NB4 (cell line): ENCODE measurements at regions not wholly inside any gene's neighbourhood (a gene's known extent, or its start where the extent isn't known, plus 50 kb on each side); places are given as distances from the start of the nearest gene placed in this dataset.

Source experiments
- CTCF ChIP-seq: IDR thresholded peaks from one replicate; pipeline ENCODE4 v1.5.1; 2012; ENCODE audit warnings: low read depth, low read length
- MYC ChIP-seq: IDR thresholded peaks from 2 replicates; pipeline ENCODE4 v1.6.1; 2011; ENCODE audit warnings: low read depth, low read length
- POLR2A ChIP-seq: IDR thresholded peaks from 2 replicates; pipeline ENCODE4 v1.6.1; 2011; ENCODE audit warnings: mild to moderate bottlenecking; ENCODE audit not compliant: insufficient read length; ENCODE audit errors: extremely low read depth

- TF ChIP-seq CTCF (no peak), MYC (no peak), POLR2A (no peak)
These were observed 717.3 kb downstream of the KCNJ2 start for GRCh38 chr17:70886648-70887047.
